Mesenchymal stem cell (in vitro differentiated cells and primary cell): ENCODE measurements at regions not wholly inside any gene's neighbourhood (a gene's known extent, or its start where the extent isn't known, plus 50 kb on each side); places are given as distances from the start of the nearest gene placed in this dataset.

Experiments
- DNase-seq: peaks from one replicate; pipeline ENCODE4 v3.0.0-alpha.2; 2013
- H2AFZ ChIP-seq: one replicate; pipeline ENCODE4 v1.6.1; 2013; ENCODE audit warnings: low read depth, mild to moderate bottlenecking, control low read depth, inconsistent platforms, low read length, moderate library complexity
- H2AK5ac ChIP-seq: 2 replicates; pipeline ENCODE4 v1.6.1; 2013; ENCODE audit warnings: low read length, moderate library complexity, mild to moderate bottlenecking, inconsistent platforms; ENCODE audit not compliant: severe bottlenecking
- H2BK120ac ChIP-seq: one replicate; pipeline ENCODE4 v1.6.1; 2013; ENCODE audit warnings: low read depth, mild to moderate bottlenecking, inconsistent platforms, low read length, moderate library complexity
- H2BK12ac ChIP-seq, 2 experiments: one replicate each; pipeline ENCODE4 v1.6.1; 2013; ENCODE audit warnings: inconsistent platforms in 2 of 2, low read length in 2 of 2, mild to moderate bottlenecking in 2 of 2, moderate library complexity in 2 of 2, control low read depth in 1 of 2
- H2BK15ac ChIP-seq: one replicate; pipeline ENCODE4 v1.6.1; 2013; ENCODE audit warnings: mild to moderate bottlenecking, low read depth, inconsistent platforms; ENCODE audit not compliant: poor library complexity, severe bottlenecking
- H2BK5ac ChIP-seq: 2 replicates; pipeline ENCODE4 v1.6.1; 2013; ENCODE audit warnings: low read depth, mild to moderate bottlenecking, low read length, control low read depth, inconsistent platforms; ENCODE audit not compliant: poor library complexity, severe bottlenecking
- H3K14ac ChIP-seq, 2 experiments: one replicate each; pipeline ENCODE4 v1.6.1; 2013; ENCODE audit warnings: inconsistent platforms in 2 of 2, low read length in 2 of 2, control low read depth in 1 of 2, mild to moderate bottlenecking in 1 of 2, moderate library complexity in 1 of 2
- H3K18ac ChIP-seq, 2 experiments: one replicate each; pipeline ENCODE4 v1.6.1; 2013; ENCODE audit warnings: inconsistent platforms in 2 of 2, low read length in 2 of 2, control low read depth in 1 of 2, low read depth in 1 of 2, mild to moderate bottlenecking in 1 of 2
- H3K23ac ChIP-seq, 2 experiments: one replicate each; pipeline ENCODE4 v1.6.1; 2013; ENCODE audit warnings: inconsistent platforms in 2 of 2, low read length in 2 of 2, mild to moderate bottlenecking in 2 of 2, moderate library complexity in 2 of 2, control low read depth in 1 of 2
- H3K27ac ChIP-seq: 2 replicates; pipeline ENCODE4 v1.5.1; 2013; ENCODE audit warnings: mild to moderate bottlenecking, moderate library complexity, low read length, control low read depth, inconsistent platforms; ENCODE audit not compliant: poor library complexity, severe bottlenecking
- H3K27me3 ChIP-seq, 2 experiments: 2 replicates each; pipeline versions ENCODE4 v1.6.1 to v1.7.0; 2013; ENCODE audit warnings: low read length in 2 of 2, mild to moderate bottlenecking in 2 of 2, moderate library complexity in 2 of 2, control low read depth in 1 of 2, inconsistent platforms in 1 of 2; ENCODE audit not compliant: control insufficient read depth in 1 of 2, insufficient read depth in 1 of 2
- H3K36me3 ChIP-seq, 2 experiments: 2 replicates each; pipeline versions ENCODE4 v1.6.1 to v1.7.0; 2013; ENCODE audit warnings: low read length in 2 of 2, control low read depth in 1 of 2, inconsistent platforms in 1 of 2, low read depth in 1 of 2, mild to moderate bottlenecking in 1 of 2; ENCODE audit not compliant: insufficient read depth in 2 of 2, control insufficient read depth in 1 of 2
- H3K4ac ChIP-seq, 2 experiments: one replicate each; pipeline ENCODE4 v1.6.1; 2013; ENCODE audit warnings: inconsistent platforms in 2 of 2, low read length in 2 of 2, mild to moderate bottlenecking in 2 of 2, moderate library complexity in 2 of 2, control low read depth in 1 of 2, low read depth in 1 of 2
- H3K4me1 ChIP-seq: 2 replicates; pipeline ENCODE4 v1.6.1; 2013; ENCODE audit warnings: low read depth, low read length, control low read depth; ENCODE audit not compliant: control insufficient read depth, insufficient read depth
- H3K4me2 ChIP-seq: 2 replicates; pipeline ENCODE4 v1.6.1; 2013; ENCODE audit warnings: low read length, mild to moderate bottlenecking, inconsistent platforms; ENCODE audit not compliant: poor library complexity, severe bottlenecking
- H3K4me3 ChIP-seq, 2 experiments: 2 replicates each; pipeline versions ENCODE4 v1.5.1 to v1.7.0; 2013; ENCODE audit warnings: low read length in 2 of 2, mild to moderate bottlenecking in 2 of 2, control low read depth in 1 of 2, low read depth in 1 of 2; ENCODE audit not compliant: insufficient read depth in 1 of 2
- H3K79me1 ChIP-seq: replicated peaks from 2 replicates; pipeline ENCODE4 v1.6.1; 2013; ENCODE audit warnings: mild to moderate bottlenecking, control low read depth, low read length, inconsistent platforms; ENCODE audit not compliant: poor library complexity, severe bottlenecking
- H3K9ac ChIP-seq: 2 replicates; pipeline ENCODE4 v1.7.0; 2013; ENCODE audit warnings: mild to moderate bottlenecking, low read length, moderate library complexity
- H3K9me3 ChIP-seq: 2 replicates; pipeline ENCODE4 v1.7.0; 2013; ENCODE audit warnings: mild to moderate bottlenecking, low read length; ENCODE audit not compliant: control insufficient read depth
- H4K8ac ChIP-seq: one replicate; pipeline ENCODE4 v1.6.1; 2013; ENCODE audit warnings: inconsistent platforms, mild to moderate bottlenecking, low read length, moderate library complexity
- H4K91ac ChIP-seq: one replicate; pipeline ENCODE4 v1.6.1; 2013; ENCODE audit warnings: mild to moderate bottlenecking, low read length, inconsistent platforms
- WGBS: methylation state at CpG from one replicate; pipeline ENCODE4 v1.1.7; 2013; ENCODE audit warnings: mixed read lengths; 5-methylcytosine and 5-hydroxymethylcytosine counted together

DNA sequence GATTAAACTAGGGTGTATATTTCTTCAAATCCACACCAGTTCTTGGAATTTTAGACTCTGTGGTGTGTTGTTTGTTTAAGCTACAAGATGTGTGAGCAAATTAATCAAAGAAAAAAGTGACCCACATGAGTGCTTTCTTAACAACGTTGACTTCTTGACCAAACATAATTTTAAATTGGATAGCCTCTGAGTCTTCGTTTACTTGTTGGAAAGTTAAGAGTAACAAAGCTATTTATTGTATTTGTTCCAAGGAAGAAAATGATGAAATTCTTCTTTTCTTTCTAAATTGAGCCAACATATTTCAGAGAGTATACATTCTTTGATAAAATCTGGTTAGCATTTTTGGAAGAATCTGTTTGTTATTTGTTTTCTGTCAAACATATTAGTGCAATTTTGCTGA lies 99.9 kb upstream of the IGSF10 start:
- H3K4ac ChIP-seq: no peak overlapping the region
- H3K14ac ChIP-seq: no peak overlapping the region
- no peak overlapping the region for H2BK15ac ChIP-seq
- no peaks in the 10 kb centered on the region for H3K4me1 ChIP-seq
- no peak for DNase-seq
- H3K9ac ChIP-seq: no peak overlapping the region
- no peak overlapping the region for H4K8ac ChIP-seq
- no peak overlapping the region for H2BK120ac ChIP-seq
- H2AK5ac ChIP-seq: no peak overlapping the region
- H3K23ac ChIP-seq: no peak overlapping the region
- no peak overlapping the region for H2BK12ac ChIP-seq
- no peak overlapping the region for H3K27ac ChIP-seq
- no CpG with 5 or more reads among the region's 2 CpGs for WGBS
- H3K18ac ChIP-seq: no peak overlapping the region
- H2BK5ac ChIP-seq: no peak overlapping the region
- H3K4me2 ChIP-seq: no peak overlapping the region
- no peak overlapping the region for H4K91ac ChIP-seq
- no peak overlapping the region for H3K4me3 ChIP-seq
- no peaks in the 10 kb centered on the region for H3K36me3 ChIP-seq
- H3K79me1 ChIP-seq: no peaks in the 10 kb centered on the region
- H2AFZ ChIP-seq: no peak overlapping the region
- H3K9me3 ChIP-seq: no peaks in the 10 kb centered on the region
- no peaks in the 10 kb centered on the region for H3K27me3 ChIP-seq

DNA sequence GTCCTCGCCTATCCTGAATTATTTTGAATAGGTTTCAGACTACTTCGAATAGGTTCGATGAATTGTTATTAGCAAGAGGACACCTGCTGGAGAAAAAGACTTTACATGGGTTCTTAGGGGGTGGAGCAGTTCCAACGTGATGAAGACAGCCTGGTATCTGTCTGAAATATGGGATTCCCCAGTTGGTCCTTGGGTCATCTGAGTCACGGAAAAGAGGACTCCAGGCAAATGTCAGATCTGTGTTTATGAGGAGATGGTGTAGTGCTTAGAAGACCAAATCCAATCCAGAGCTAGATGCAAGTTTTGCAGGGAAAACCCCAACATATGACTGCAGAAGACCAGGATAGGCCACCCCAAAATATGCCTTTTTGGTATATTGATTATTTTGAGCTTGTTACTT lies 98.9 kb upstream of the IGSF10 start:
- no peak overlapping the region for H3K4me3 ChIP-seq
- no peaks in the 10 kb centered on the region for H3K36me3 ChIP-seq
- H4K8ac ChIP-seq: no peak overlapping the region
- no peak overlapping the region for H3K23ac ChIP-seq
- H2BK15ac ChIP-seq: no peak overlapping the region
- no peaks in the 10 kb centered on the region for H3K79me1 ChIP-seq
- 86% methylated on average over 5 of the region's 5 CpGs for WGBS
- no peak overlapping the region for H2AK5ac ChIP-seq
- DNase-seq: no peak
- H3K18ac ChIP-seq: no peak overlapping the region
- H3K9me3 ChIP-seq: no peaks in the 10 kb centered on the region
- no peak overlapping the region for H3K9ac ChIP-seq
- H3K27me3 ChIP-seq: no peaks in the 10 kb centered on the region
- H2AFZ ChIP-seq: no peak overlapping the region
- no peak overlapping the region for H3K27ac ChIP-seq
- H2BK5ac ChIP-seq: no peak overlapping the region
- no peak overlapping the region for H3K4ac ChIP-seq
- no peak overlapping the region for H2BK120ac ChIP-seq
- H2BK12ac ChIP-seq: no peak overlapping the region
- H3K14ac ChIP-seq: no peak overlapping the region
- H3K4me1 ChIP-seq: no peaks in the 10 kb centered on the region
- no peak overlapping the region for H3K4me2 ChIP-seq
- H4K91ac ChIP-seq: no peak overlapping the region

DNA sequence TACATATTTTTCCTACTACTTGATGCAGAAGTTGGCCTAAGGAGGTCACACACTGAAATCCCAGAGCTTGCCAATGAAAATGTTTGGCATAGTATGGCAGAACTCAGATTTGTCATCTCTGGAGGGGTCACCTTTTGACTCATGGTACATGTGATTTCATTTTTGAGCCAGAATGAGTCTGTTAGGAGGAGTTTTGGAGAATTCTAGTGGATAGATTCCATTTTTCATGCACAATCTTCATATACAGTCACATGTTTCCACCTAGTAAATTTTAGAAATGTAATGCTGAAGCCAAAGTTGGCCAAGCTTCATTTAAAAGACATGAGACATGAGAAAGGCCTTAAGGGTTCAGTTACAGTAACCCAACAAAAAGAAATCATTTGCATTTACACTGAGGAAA lies 97.8 kb upstream of the IGSF10 start:
- H2BK120ac ChIP-seq: no peak overlapping the region
- no peaks in the 10 kb centered on the region for H3K27me3 ChIP-seq
- DNase-seq: no peak
- no peak overlapping the region for H2BK12ac ChIP-seq
- no peak overlapping the region for H3K4ac ChIP-seq
- no peak overlapping the region for H3K23ac ChIP-seq
- H4K8ac ChIP-seq: no peak overlapping the region
- H3K27ac ChIP-seq: no peak overlapping the region
- no peak overlapping the region for H2AFZ ChIP-seq
- H3K4me2 ChIP-seq: no peak overlapping the region
- no peak overlapping the region for H2BK5ac ChIP-seq
- H3K14ac ChIP-seq: no peak overlapping the region
- H3K36me3 ChIP-seq: no peaks in the 10 kb centered on the region
- H3K4me1 ChIP-seq: no peaks in the 10 kb centered on the region
- H2BK15ac ChIP-seq: no peak overlapping the region
- peak overlapping the region in 1 of 2 experiments; percentile 36 for H3K4me3 ChIP-seq
- H2AK5ac ChIP-seq: no peak overlapping the region
- H4K91ac ChIP-seq: no peak overlapping the region
- peak overlapping the region; percentile 20 for H3K9ac ChIP-seq
- no peaks in the 10 kb centered on the region for H3K79me1 ChIP-seq
- H3K18ac ChIP-seq: no peak overlapping the region
- no peaks in the 10 kb centered on the region for H3K9me3 ChIP-seq

DNA sequence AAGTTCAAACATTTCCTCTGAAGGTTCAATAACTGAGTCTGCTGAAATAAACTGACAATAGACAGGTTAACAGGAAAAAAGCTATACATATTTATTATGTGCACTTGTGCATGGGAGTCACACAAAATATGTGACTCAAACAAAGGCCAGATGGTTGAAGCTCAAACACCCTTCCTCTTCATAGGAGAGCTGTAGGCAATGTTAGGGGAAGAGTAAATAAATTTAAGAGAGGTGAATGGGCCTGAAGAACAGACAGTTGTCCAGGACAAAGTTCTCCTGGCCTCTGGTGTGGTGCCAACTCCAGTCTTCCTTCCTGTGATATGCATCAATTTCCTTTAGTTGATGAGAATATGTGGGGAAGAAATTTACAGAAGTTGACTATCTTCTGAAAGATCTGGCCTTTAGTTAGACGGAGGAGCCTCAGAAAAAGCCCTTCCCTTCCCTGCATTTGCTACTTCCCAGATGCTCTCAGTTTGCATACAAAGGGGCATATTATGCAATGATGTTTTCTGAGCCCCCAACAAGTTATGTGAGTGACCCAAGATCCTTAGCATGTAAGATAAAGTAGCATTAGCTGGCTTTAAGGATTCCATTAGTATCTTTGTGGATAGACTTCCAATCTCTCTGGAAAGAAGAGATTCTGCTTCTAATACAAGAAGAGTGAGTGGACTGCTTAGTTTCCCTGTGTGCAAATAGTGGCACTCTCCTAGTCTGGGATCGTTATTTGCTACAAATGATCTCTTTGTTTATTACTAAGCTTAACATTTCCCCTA lies 96.4 kb upstream of the IGSF10 start:
- WGBS: 100% methylated on average over 1 of the region's 2 CpGs
- H2BK15ac ChIP-seq: no peak overlapping the region

More for the DNA sequence above, 96.4 kb upstream of the IGSF10 start:
- no peak overlapping the region for H2AFZ ChIP-seq
- no peak overlapping the region for H4K8ac ChIP-seq
- no peaks in the 10 kb centered on the region for H3K27me3 ChIP-seq
- no peak overlapping the region for H3K9ac ChIP-seq
- H3K27ac ChIP-seq: no peak overlapping the region
- no peak overlapping the region for H2AK5ac ChIP-seq
- H3K79me1 ChIP-seq: no peaks in the 10 kb centered on the region
- H3K14ac ChIP-seq: no peak overlapping the region
- H3K18ac ChIP-seq: no peak overlapping the region
- H2BK120ac ChIP-seq: no peak overlapping the region
- H3K36me3 ChIP-seq: no peaks in the 10 kb centered on the region
- no peak overlapping the region for H3K23ac ChIP-seq
- no peak overlapping the region for H2BK5ac ChIP-seq
- no peak overlapping the region for H2BK12ac ChIP-seq
- no peaks in the 10 kb centered on the region for H3K4me1 ChIP-seq
- H3K4me2 ChIP-seq: no peak overlapping the region
- no peak overlapping the region for H3K4me3 ChIP-seq
- no peaks in the 10 kb centered on the region for H3K9me3 ChIP-seq
- no peak for DNase-seq
- no peak overlapping the region for H4K91ac ChIP-seq
- no peak overlapping the region for H3K4ac ChIP-seq
